HEK293 (cell line): ENCODE measurements at regions not wholly inside any gene's neighbourhood (a gene's known extent, or its start where the extent isn't known, plus 50 kb on each side); places are given as distances from the start of the nearest gene placed in this dataset.

Source experiments
- KLF16 ChIP-seq: fragments of 450-650 bp; formaldehyde crosslinking; IDR thresholded peaks from 2 replicates; pipeline ENCODE4 v1.5.1; 2017; ENCODE audit warnings: missing biosample characterization, missing genetic modification characterization
- REST ChIP-seq: fragments of 450-650 bp; formaldehyde crosslinking; IDR thresholded peaks from 2 replicates; pipeline ENCODE4 v1.5.1; 2016; ENCODE audit warnings: missing biosample characterization, missing genetic modification characterization
- TRIM28 ChIP-seq: IDR thresholded peaks from 2 replicates; pipeline ENCODE4 v1.6.1; 2011; ENCODE audit warnings: low read length, control low read depth, borderline replicate concordance
- YY1 ChIP-seq: fragments of 450-650 bp; formaldehyde crosslinking; IDR thresholded peaks from 2 replicates; pipeline ENCODE4 v1.5.1; 2018; ENCODE audit warnings: missing biosample characterization, missing genetic modification characterization
- ZNF654 ChIP-seq: fragments of 450-650 bp; formaldehyde crosslinking; IDR thresholded peaks from 2 replicates; pipeline ENCODE4 v1.5.1; 2016; ENCODE audit warnings: low read depth, missing biosample characterization, missing genetic modification characterization
- TF ChIP-seq, protein P1 (sequence below): fragments of 450-650 bp; formaldehyde crosslinking; IDR thresholded peaks from 2 replicates; pipeline ENCODE4 v1.5.1; 2017; ENCODE audit warnings: missing biosample characterization, missing genetic modification characterization

GRCh38 chr14:54278087-54278486 is 118.7 kb upstream of the CDKN3 start:
- no peak for TF ChIP-seq TRIM28
- TF ChIP-seq, protein P1, sequence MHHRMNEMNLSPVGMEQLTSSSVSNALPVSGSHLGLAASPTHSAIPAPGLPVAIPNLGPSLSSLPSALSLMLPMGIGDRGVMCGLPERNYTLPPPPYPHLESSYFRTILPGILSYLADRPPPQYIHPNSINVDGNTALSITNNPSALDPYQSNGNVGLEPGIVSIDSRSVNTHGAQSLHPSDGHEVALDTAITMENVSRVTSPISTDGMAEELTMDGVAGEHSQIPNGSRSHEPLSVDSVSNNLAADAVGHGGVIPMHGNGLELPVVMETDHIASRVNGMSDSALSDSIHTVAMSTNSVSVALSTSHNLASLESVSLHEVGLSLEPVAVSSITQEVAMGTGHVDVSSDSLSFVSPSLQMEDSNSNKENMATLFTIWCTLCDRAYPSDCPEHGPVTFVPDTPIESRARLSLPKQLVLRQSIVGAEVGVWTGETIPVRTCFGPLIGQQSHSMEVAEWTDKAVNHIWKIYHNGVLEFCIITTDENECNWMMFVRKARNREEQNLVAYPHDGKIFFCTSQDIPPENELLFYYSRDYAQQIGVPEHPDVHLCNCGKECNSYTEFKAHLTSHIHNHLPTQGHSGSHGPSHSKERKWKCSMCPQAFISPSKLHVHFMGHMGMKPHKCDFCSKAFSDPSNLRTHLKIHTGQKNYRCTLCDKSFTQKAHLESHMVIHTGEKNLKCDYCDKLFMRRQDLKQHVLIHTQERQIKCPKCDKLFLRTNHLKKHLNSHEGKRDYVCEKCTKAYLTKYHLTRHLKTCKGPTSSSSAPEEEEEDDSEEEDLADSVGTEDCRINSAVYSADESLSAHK (tag by site-specific recombination) = no peak
- TF ChIP-seq ZNF654 (tag by site-specific recombination) = no peak
- no peak for TF ChIP-seq YY1 (tag by site-specific recombination)
- no peak for TF ChIP-seq REST (tag by site-specific recombination)
- TF ChIP-seq KLF16 (tag by site-specific recombination) = no peak
